ENCODE measurements at regions not wholly inside any gene's neighbourhood (a gene's known extent, or its start where the extent isn't known, plus 50 kb on each side); places are given as distances from the start of the nearest gene placed in this dataset.

GRCh38 chr1:222028676-222029075 is 286.8 kb upstream of the DUSP10 start:
- no peak for TF ChIP-seq POLR2A (IDR thresholded peaks at IDR 0.05; ENCODE audit: low read length)
- no peak for TF ChIP-seq GATA1 (IDR thresholded peaks at IDR 0.05; ENCODE audit: low read depth, low read length)
